Body of pancreas (tissue), 4 donors: ENCODE measurements at regions not wholly inside any gene's neighbourhood (a gene's known extent, or its start where the extent isn't known, plus 50 kb on each side); places are given as distances from the start of the nearest gene placed in this dataset.

Experiments used
- ATAC-seq: fragments of 150-250 bp; one replicate; pipeline ENCODE4 v1.9.1; 2016
- DNase-seq, 4 donors: peaks; one replicate each; pipeline ENCODE4 v3.0.0-alpha.2; 2019
- H3K27ac ChIP-seq, 4 donors: fragments of 200-600 bp; sonication (generic); 1 replicate in 3 of 4; 2 replicates in 1 of 4; pipeline versions ENCODE4 v1.5.1 to v1.6.1; 2016 to 2019; ENCODE audit warnings: mild to moderate bottlenecking in 1 of 4, mixed read lengths in 1 of 4, moderate library complexity in 1 of 4
- H3K27me3 ChIP-seq, 2 donors: fragments of 200-600 bp; sonication (generic); one replicate each; pipeline ENCODE4 v1.6.0; 2016; ENCODE audit warnings: mild to moderate bottlenecking in 1 of 2
- H3K36me3 ChIP-seq, 2 donors: fragments of 200-600 bp; sonication (generic); replicated peaks in 1 of 2; 2 replicates each; pipeline ENCODE4 v1.5.1; 2016; ENCODE audit warnings: low read depth in 2 of 2; ENCODE audit not compliant: insufficient read depth in 1 of 2
- H3K4me1 ChIP-seq: fragments of 200-600 bp; sonication (generic); one replicate; pipeline ENCODE4 v1.6.0; 2016
- H3K4me3 ChIP-seq, 2 donors: fragments of 200-600 bp; sonication (generic); 1 replicate in 1 of 2; 2 replicates in 1 of 2; pipeline ENCODE4 v1.5.1; 2016 to 2019
- H3K9me3 ChIP-seq, 3 donors: fragments of 200-600 bp; sonication (generic); 1 replicate in 2 of 3; 2 replicates in 1 of 3; pipeline ENCODE4 v1.5.1; 2016
- POLR2A ChIP-seq, 3 donors: fragments of 450-650 bp; IDR thresholded peaks; one replicate each; pipeline ENCODE4 v1.6.1; 2016; ENCODE audit warnings: antibody characterized with exemption in 3 of 3, mild to moderate bottlenecking in 2 of 3
- WGBS, 2 donors: methylation state at CpG; one replicate each; pipeline ENCODE4 v1.1.5; 2017; 5-methylcytosine and 5-hydroxymethylcytosine counted together
- intact Hi-C: fragments of 100-400 bp; cut with DNase I; formaldehyde crosslinking; loops from one replicate; pipeline ENCODE4 v1.15.1; 2023
- TF ChIP-seq, protein P1 (sequence below), 7 experiments: fragments of 450-650 bp in 4 of 7; fragments of 200-600 bp in 3 of 7; sonication (generic) in 3 of 7; IDR thresholded peaks; one replicate each; pipeline ENCODE4 v1.5.1; 2016 to 2019; ENCODE audit warnings: antibody characterized with exemption in 7 of 7

DNA sequence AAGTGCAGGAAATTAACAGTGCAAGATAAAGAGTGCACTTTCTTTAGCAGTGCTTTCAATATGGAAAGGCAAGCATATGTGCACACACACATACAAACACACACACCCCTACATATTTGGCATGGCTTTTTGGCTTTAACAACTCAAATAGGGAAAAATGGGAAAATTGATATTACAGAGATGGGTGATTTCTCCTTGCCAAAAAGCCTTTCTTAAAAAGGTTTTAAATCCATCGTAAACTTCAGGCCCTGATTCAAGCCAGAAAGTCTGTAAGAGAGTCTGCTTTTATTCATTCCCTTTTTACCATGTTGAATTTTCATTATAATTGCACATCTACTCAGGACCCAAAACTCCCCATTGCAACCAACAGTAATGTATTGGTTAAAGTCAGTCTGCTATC lies 612.0 kb upstream of the ACTRT1 start:
- Histone ChIP-seq H3K27ac (no peak overlapping the region), H3K27me3 (no peaks in the 10 kb centered on the region), H3K36me3 (no peaks in the 10 kb centered on the region), H3K4me1 (no peaks in the 10 kb centered on the region), H3K4me3 (no peak overlapping the region), H3K9me3 (no peaks in the 10 kb centered on the region)
- TF ChIP-seq, protein P1, sequence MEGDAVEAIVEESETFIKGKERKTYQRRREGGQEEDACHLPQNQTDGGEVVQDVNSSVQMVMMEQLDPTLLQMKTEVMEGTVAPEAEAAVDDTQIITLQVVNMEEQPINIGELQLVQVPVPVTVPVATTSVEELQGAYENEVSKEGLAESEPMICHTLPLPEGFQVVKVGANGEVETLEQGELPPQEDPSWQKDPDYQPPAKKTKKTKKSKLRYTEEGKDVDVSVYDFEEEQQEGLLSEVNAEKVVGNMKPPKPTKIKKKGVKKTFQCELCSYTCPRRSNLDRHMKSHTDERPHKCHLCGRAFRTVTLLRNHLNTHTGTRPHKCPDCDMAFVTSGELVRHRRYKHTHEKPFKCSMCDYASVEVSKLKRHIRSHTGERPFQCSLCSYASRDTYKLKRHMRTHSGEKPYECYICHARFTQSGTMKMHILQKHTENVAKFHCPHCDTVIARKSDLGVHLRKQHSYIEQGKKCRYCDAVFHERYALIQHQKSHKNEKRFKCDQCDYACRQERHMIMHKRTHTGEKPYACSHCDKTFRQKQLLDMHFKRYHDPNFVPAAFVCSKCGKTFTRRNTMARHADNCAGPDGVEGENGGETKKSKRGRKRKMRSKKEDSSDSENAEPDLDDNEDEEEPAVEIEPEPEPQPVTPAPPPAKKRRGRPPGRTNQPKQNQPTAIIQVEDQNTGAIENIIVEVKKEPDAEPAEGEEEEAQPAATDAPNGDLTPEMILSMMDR (IDR thresholded peaks at IDR 0.05): no peak
- no peak for TF ChIP-seq POLR2A (IDR thresholded peaks at IDR 0.05)
- WGBS, 2 donors: 52 to 64% methylated on average over 1 of the region's 1 CpG
- no peak for DNase-seq
- intact Hi-C loops: no loop called here
- ATAC-seq: no peak

DNA sequence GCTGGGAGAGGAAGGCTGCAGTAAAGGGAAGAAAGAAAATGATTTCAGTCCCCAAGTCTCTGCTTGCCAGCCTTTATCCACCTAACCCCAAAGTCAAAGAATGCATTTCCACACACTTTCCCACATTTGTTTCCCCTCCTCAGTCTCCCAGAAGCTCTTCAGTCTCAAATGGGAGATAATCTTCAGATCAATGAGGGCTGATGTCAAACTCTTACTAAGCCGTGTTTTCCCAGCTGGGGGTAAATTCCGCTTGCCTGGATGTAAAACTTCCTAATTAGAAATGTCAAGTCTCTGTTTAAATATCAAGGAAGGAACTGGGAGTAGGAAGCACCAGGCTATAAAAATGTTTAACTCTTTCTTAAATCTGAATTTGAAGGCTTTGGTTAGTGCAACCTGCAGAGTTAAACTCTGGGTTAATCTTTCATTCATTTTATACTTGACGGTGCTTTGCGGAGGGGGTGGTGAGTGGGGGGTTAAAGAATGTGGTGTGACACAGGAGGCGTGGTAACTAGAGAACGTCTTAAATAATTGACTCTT lies 601.4 kb upstream of the ACTRT1 start:
- TF ChIP-seq POLR2A (IDR thresholded peaks at IDR 0.05): no peak
- TF ChIP-seq, protein P1 (IDR thresholded peaks at IDR 0.05): no peak
- Histone ChIP-seq H3K4me3 (no peak overlapping the region), H3K27me3 (no peaks in the 10 kb centered on the region), H3K4me1 (no peaks in the 10 kb centered on the region), H3K36me3 (no peaks in the 10 kb centered on the region), H3K27ac (no peak overlapping the region), H3K9me3 (no peaks in the 10 kb centered on the region)
- intact Hi-C loops: no loop called here
- DNase-seq (no peak), ATAC-seq (no peak)
- WGBS, 2 donors: 4 to 6% methylated on average over 6 of the region's 6 CpGs

DNA sequence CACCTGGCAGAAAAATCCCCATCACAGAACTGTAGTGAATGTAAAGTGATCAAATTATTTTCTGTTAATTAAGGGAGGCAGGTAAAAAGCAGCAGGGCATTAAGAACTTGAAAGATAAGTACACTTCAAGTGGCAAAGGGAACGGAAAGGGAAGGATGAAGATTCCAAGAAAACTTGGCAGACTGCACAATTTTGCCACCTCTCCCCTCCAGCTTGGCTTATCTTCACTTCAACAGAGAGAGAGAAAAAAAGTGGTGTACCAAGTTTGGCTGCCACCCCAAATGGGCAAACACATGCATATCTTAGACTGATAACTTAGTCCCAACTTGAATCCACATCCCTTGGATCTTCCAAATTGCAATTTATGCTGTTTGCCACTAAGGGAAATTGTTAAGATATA lies 598.1 kb upstream of the ACTRT1 start:
- Histone ChIP-seq H3K27ac (no peak overlapping the region), H3K4me1 (no peaks in the 10 kb centered on the region), H3K36me3 (no peaks in the 10 kb centered on the region), H3K27me3 (no peaks in the 10 kb centered on the region), H3K4me3 (no peak overlapping the region), H3K9me3 (no peaks in the 10 kb centered on the region)
- intact Hi-C loops: no loop called here
- TF ChIP-seq POLR2A (IDR thresholded peaks at IDR 0.05): no peak
- TF ChIP-seq, protein P1 (IDR thresholded peaks at IDR 0.05): no peak
- 28 to 54% methylated on average over 1 of the region's 1 CpG for WGBS, 2 donors
- DNase-seq (no peak), ATAC-seq (no peak)

DNA sequence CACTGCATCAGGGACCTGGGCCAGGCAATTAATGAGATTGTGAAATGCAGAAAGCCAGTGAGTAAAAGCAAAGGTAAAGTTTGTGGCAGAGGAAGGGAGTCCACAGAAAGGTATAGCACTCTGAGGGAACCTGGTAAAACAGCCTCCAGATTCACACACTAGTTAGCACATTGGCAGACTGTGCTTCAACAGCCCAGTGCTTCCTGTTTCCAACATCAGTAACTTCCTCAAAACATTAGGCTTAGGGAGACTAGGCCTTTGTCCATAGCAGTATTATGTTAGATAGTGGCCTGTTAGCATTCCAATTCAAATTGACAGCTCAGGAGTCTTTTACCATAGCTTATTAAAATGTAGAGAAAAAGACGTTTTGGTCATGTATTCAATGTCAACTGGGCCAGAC lies 582.6 kb upstream of the ACTRT1 start:
- DNase-seq (no peak), ATAC-seq (no peak)
- Histone ChIP-seq H3K9me3 (no peaks in the 10 kb centered on the region), H3K4me3 (no peak overlapping the region), H3K27ac (no peak overlapping the region), H3K4me1 (no peaks in the 10 kb centered on the region), H3K36me3 (no peaks in the 10 kb centered on the region), H3K27me3 (no peaks in the 10 kb centered on the region)
- intact Hi-C loops: no loop called here
- 7 to 18% methylated on average over 1 of the region's 1 CpG for WGBS, 2 donors
- TF ChIP-seq POLR2A (IDR thresholded peaks at IDR 0.05): no peak
- TF ChIP-seq, protein P1 (IDR thresholded peaks at IDR 0.05): no peak

DNA sequence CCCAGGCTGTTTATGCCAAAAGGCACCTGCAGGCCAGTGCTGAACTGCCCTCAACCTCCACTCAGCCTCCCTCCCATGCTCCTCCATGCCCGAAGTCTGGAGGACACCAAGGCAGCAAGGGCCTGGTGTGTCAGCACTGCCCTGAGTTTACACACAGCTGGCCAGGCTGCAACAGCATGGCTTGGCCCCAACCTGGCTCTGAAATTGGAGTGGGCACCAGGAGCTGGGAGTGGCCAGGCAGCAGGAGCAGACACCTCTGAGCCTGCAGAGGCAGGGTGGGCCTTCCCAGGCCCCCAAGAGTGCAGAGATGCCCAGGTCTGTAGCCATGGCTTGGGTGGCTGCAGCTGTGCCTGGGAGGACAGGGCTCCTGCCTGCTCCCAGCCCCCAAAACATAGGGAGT lies 571.2 kb upstream of the ACTRT1 start:
- Histone ChIP-seq H3K36me3 (no peaks in the 10 kb centered on the region), H3K27ac (no peak overlapping the region), H3K9me3 (no peaks in the 10 kb centered on the region), H3K4me1 (no peaks in the 10 kb centered on the region), H3K4me3 (no peak overlapping the region), H3K27me3 (no peaks in the 10 kb centered on the region)
- WGBS, 2 donors: no CpG with 5 or more reads among the region's 1 CpG
- DNase-seq: no peak
- TF ChIP-seq, protein P1 (IDR thresholded peaks at IDR 0.05): no peak
- TF ChIP-seq POLR2A (IDR thresholded peaks at IDR 0.05): no peak
- intact Hi-C loops: no loop called here
- ATAC-seq: no peak
